Natural killer cell (primary cell): ENCODE measurements at regions not wholly inside any gene's neighbourhood (a gene's known extent, or its start where the extent isn't known, plus 50 kb on each side); places are given as distances from the start of the nearest gene placed in this dataset.

ENCODE experiments used
- ATAC-seq, 3 donors: fragments of 150-1000 bp in 2 of 3; fragments of 200-7000 bp in 1 of 3; cut with Tn5 transposase; 1 replicate in 1 of 3; 2 replicates in 2 of 3; pipeline ENCODE4 v1.10.0; 2021; ENCODE audit warnings: mild to moderate bottlenecking in 2 of 3, moderate library complexity in 2 of 3
- DNase-seq, 2 donors: peaks; one replicate each; pipeline versions ENCODE4 v3.0.0 to v3.0.0-alpha.2; 2013 to 2021; ENCODE audit warnings: mixed read lengths in 1 of 2
- H3K27ac ChIP-seq: one replicate; pipeline ENCODE4 v1.5.1; 2013; ENCODE audit warnings: mild to moderate bottlenecking, low read length
- H3K27me3 ChIP-seq: one replicate; pipeline ENCODE4 v1.6.1; 2013; ENCODE audit warnings: low read length; ENCODE audit not compliant: control insufficient read depth, insufficient read depth
- H3K36me3 ChIP-seq: one replicate; pipeline ENCODE4 v1.6.1; 2013; ENCODE audit warnings: low read length; ENCODE audit not compliant: control insufficient read depth, insufficient read depth
- H3K4me1 ChIP-seq: one replicate; pipeline ENCODE4 v1.6.1; 2013; ENCODE audit warnings: low read length; ENCODE audit not compliant: control insufficient read depth, insufficient read depth
- H3K4me3 ChIP-seq: one replicate; pipeline ENCODE4 v1.5.1; 2013; ENCODE audit warnings: low read length
- H3K9me3 ChIP-seq: one replicate; pipeline ENCODE4 v1.6.1; 2013; ENCODE audit warnings: low read length; ENCODE audit not compliant: control insufficient read depth, insufficient read depth
- H3K27ac Mint-ChIP-seq, 2 donors: one replicate each; pipeline ENCODE4 v1.8.0; 2022; ENCODE audit warnings: mild to moderate bottlenecking in 2 of 2, mixed read lengths in 2 of 2, moderate library complexity in 1 of 2
- H3K27me3 Mint-ChIP-seq, 2 donors: one replicate each; pipeline ENCODE4 v1.8.0; 2022; ENCODE audit warnings: low read depth in 2 of 2, mixed read lengths in 2 of 2
- H3K36me3 Mint-ChIP-seq: one replicate; pipeline ENCODE4 v1.8.0; 2022; ENCODE audit warnings: mixed read lengths
- H3K4me1 Mint-ChIP-seq, 2 donors: one replicate each; pipeline ENCODE4 v1.8.0; 2022; ENCODE audit warnings: mixed read lengths in 2 of 2
- H3K4me3 Mint-ChIP-seq: one replicate; pipeline ENCODE4 v1.8.0; 2022; ENCODE audit warnings: mild to moderate bottlenecking, moderate library complexity, mixed read lengths
- H3K9me3 Mint-ChIP-seq, 2 donors: one replicate each; pipeline ENCODE4 v1.8.0; 2022; ENCODE audit warnings: mixed read lengths in 2 of 2
- CTCF ChIP-seq: fragments of 200-600 bp; IDR thresholded peaks from one replicate; pipeline ENCODE4 v1.8.0; 2022; ENCODE audit warnings: antibody characterized with exemption
- WGBS: methylation state at CpG from one replicate; pipeline ENCODE4 v1.1.7; 2013; ENCODE audit warnings: missing lambda C conversion rate; ENCODE audit not compliant: insufficient coverage; 5-methylcytosine and 5-hydroxymethylcytosine counted together
- intact Hi-C: fragments of 100-400 bp; cut with micrococcal nuclease; formaldehyde crosslinking; loops from one replicate; pipeline ENCODE4 v1.14.2; 2022

GRCh38 chr6:166106076-166106686 lies 61.5 kb downstream of the TBXT start:
- ATAC-seq (peak; percentile 45 to 75 (median 61)), DNase-seq (peak; percentile 31 to 56)
- Histone ChIP-seq H3K4me1 (no peaks in the 10 kb centered on the region), H3K27me3 (peaks cover 14% of the 10 kb centered on the region), H3K27ac (no peak overlapping the region), H3K4me3 (no peak overlapping the region), H3K36me3 (no peaks in the 10 kb centered on the region), H3K9me3 (peaks cover 9% of the 10 kb centered on the region)
- Mint-ChIP-seq H3K36me3 (no peaks in the 10 kb centered on the region), H3K4me3 (no peak overlapping the region), H3K4me1 (peaks cover 6 to 7% of the 10 kb centered on the region in 2 donors), H3K9me3 (peaks cover 0 to 6% of the 10 kb centered on the region in 2 donors), H3K27me3 (peaks cover 31 to 46% of the 10 kb centered on the region in 2 donors), H3K27ac (no peak overlapping the region)
- intact Hi-C loops = loop anchor here (1.0 kb wide), 1 partner anchor 221 kb away; no protein-coding TSS in a partner anchor
- WGBS = 6% methylated on average over 11 of the region's 11 CpGs
- TF ChIP-seq CTCF = peak; percentile 72

- TF ChIP-seq CTCF = no peak
- Mint-ChIP-seq H3K4me3 (no peak overlapping the region), H3K27me3 (peaks cover 33 to 47% of the 10 kb centered on the region in 2 donors), H3K9me3 (peaks cover 0 to 6% of the 10 kb centered on the region in 2 donors), H3K36me3 (no peaks in the 10 kb centered on the region), H3K27ac (no peak overlapping the region), H3K4me1 (peaks cover 6 to 7% of the 10 kb centered on the region in 2 donors)
- DNase-seq (no peak), ATAC-seq (no peak)
- peaks cover 9% of the 10 kb centered on the region for H3K9me3 ChIP-seq
- intact Hi-C loops = loop anchor here (1.0 kb wide), 1 partner anchor 220 kb away; no protein-coding TSS in a partner anchor
- H3K27me3 ChIP-seq = peaks cover 9% of the 10 kb centered on the region
- no peaks in the 10 kb centered on the region for H3K36me3 ChIP-seq
- no peak overlapping the region for H3K4me3 ChIP-seq
- no peak overlapping the region for H3K27ac ChIP-seq
- 62% methylated on average over 9 of the region's 10 CpGs for WGBS
- H3K4me1 ChIP-seq = no peaks in the 10 kb centered on the region
Observed at GRCh38 chr6:166105341-166106075, 62.1 kb downstream of the TBXT start.

GRCh38 chr6:166104872-166105271 lies 62.8 kb downstream of the TBXT start:
- no peak for TF ChIP-seq CTCF
- 95% methylated on average over 7 of the region's 7 CpGs for WGBS
- H3K27me3 ChIP-seq = peaks cover 5% of the 10 kb centered on the region

More at GRCh38 chr6:166104872-166105271, 62.8 kb downstream of the TBXT start:
- peaks cover 9% of the 10 kb centered on the region for H3K9me3 ChIP-seq
- H3K4me1 ChIP-seq = no peaks in the 10 kb centered on the region
- Mint-ChIP-seq H3K4me1 (peaks cover 6 to 7% of the 10 kb centered on the region in 2 donors), H3K27ac (no peak overlapping the region), H3K9me3 (peaks cover 0 to 6% of the 10 kb centered on the region in 2 donors), H3K4me3 (no peak overlapping the region), H3K36me3 (no peaks in the 10 kb centered on the region), H3K27me3 (peaks cover 29 to 40% of the 10 kb centered on the region in 2 donors)
- no peaks in the 10 kb centered on the region for H3K36me3 ChIP-seq
- no peak overlapping the region for H3K4me3 ChIP-seq
- no peak overlapping the region for H3K27ac ChIP-seq
- intact Hi-C loops = no loop called here
- no peak for DNase-seq
- no peak for ATAC-seq
